Chondrocyte (in vitro differentiated cells): ENCODE measurements at regions not wholly inside any gene's neighbourhood (a gene's known extent, or its start where the extent isn't known, plus 50 kb on each side); places are given as distances from the start of the nearest gene placed in this dataset.

Experiments
- DNase-seq: peaks from one replicate; pipeline ENCODE4 v3.0.0; 2021; ENCODE audit warnings: mixed read lengths, low spot score
- H3K27ac Mint-ChIP-seq: one replicate; pipeline ENCODE4 v1.8.0; 2021; ENCODE audit warnings: mild to moderate bottlenecking, moderate library complexity, mixed read lengths; ENCODE audit not compliant: unreplicated experiment
- H3K27me3 Mint-ChIP-seq: 2 replicates; pipeline ENCODE4 v1.8.0; 2021; ENCODE audit warnings: low read depth, mixed read lengths
- H3K36me3 Mint-ChIP-seq: 2 replicates; pipeline ENCODE4 v1.8.0; 2021; ENCODE audit warnings: low read depth, mixed read lengths
- H3K4me1 Mint-ChIP-seq: 2 replicates; pipeline ENCODE4 v1.8.0; 2021; ENCODE audit warnings: low read depth, mild to moderate bottlenecking, mixed read lengths
- H3K4me3 Mint-ChIP-seq: one replicate; pipeline ENCODE4 v1.8.0; 2021; ENCODE audit warnings: mild to moderate bottlenecking, moderate library complexity, mixed read lengths; ENCODE audit not compliant: unreplicated experiment
- H3K9me3 Mint-ChIP-seq: 2 replicates; pipeline ENCODE4 v1.8.0; 2021; ENCODE audit warnings: low read depth, mixed read lengths
- TF ChIP-seq, protein P1 (sequence below): fragments of 200-600 bp; sonication (generic); IDR thresholded peaks from 2 replicates; pipeline ENCODE4 v1.5.0; 2021; ENCODE audit warnings: antibody characterized with exemption, mild to moderate bottlenecking, moderate library complexity

DNA sequence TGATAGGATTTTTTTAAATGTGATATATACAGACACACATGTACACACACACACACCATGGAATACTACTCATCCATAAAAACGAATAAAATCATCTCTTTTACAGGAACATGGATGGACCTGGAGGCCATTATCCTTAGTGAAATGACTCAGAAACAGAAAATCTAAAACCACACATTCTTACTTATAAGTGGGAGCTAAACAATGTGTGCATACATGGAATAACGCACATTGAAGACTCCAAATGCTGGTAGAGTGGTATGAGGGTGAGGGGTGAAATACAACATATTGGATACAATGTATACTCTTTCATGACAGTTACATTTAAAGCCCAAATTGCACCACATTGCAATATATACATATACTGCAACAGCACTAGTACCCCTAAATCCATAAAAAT lies 120.2 kb upstream of the ADGRL3 start:
- no peak for DNase-seq
- no peaks in the 10 kb centered on the region for H3K4me1 Mint-ChIP-seq
- H3K27me3 Mint-ChIP-seq, result no peaks in the 10 kb centered on the region

GRCh38 chr4:61085534-61085933 lies 114.6 kb upstream of the ADGRL3 start:
- H3K36me3 Mint-ChIP-seq, result no peaks in the 10 kb centered on the region
- no peak overlapping the region for H3K27ac Mint-ChIP-seq
- H3K4me3 Mint-ChIP-seq, result no peak overlapping the region
- H3K27me3 Mint-ChIP-seq, result no peaks in the 10 kb centered on the region
- H3K4me1 Mint-ChIP-seq, result no peaks in the 10 kb centered on the region
- no peak for DNase-seq
- TF ChIP-seq, protein P1, sequence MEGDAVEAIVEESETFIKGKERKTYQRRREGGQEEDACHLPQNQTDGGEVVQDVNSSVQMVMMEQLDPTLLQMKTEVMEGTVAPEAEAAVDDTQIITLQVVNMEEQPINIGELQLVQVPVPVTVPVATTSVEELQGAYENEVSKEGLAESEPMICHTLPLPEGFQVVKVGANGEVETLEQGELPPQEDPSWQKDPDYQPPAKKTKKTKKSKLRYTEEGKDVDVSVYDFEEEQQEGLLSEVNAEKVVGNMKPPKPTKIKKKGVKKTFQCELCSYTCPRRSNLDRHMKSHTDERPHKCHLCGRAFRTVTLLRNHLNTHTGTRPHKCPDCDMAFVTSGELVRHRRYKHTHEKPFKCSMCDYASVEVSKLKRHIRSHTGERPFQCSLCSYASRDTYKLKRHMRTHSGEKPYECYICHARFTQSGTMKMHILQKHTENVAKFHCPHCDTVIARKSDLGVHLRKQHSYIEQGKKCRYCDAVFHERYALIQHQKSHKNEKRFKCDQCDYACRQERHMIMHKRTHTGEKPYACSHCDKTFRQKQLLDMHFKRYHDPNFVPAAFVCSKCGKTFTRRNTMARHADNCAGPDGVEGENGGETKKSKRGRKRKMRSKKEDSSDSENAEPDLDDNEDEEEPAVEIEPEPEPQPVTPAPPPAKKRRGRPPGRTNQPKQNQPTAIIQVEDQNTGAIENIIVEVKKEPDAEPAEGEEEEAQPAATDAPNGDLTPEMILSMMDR, result no peak
- peaks cover 3% of the 10 kb centered on the region for H3K9me3 Mint-ChIP-seq

More for the DNA sequence above, 120.2 kb upstream of the ADGRL3 start:
- no peak overlapping the region for H3K27ac Mint-ChIP-seq
- H3K4me3 Mint-ChIP-seq, result no peak overlapping the region
- no peaks in the 10 kb centered on the region for H3K36me3 Mint-ChIP-seq
- H3K9me3 Mint-ChIP-seq, result peaks cover 18% of the 10 kb centered on the region
- TF ChIP-seq, protein P1, result no peak

GRCh38 chr4:61086357-61086756 lies 113.8 kb upstream of the ADGRL3 start:
- no peak for DNase-seq
- Mint-ChIP-seq H3K36me3 (no peaks in the 10 kb centered on the region), H3K27ac (no peak overlapping the region), H3K27me3 (no peaks in the 10 kb centered on the region), H3K4me3 (no peak overlapping the region), H3K9me3 (peaks cover 3% of the 10 kb centered on the region), H3K4me1 (no peaks in the 10 kb centered on the region)
- TF ChIP-seq, protein P1, result no peak

- Mint-ChIP-seq H3K27ac (no peak overlapping the region), H3K4me1 (no peaks in the 10 kb centered on the region), H3K4me3 (no peak overlapping the region), H3K9me3 (peaks cover 3% of the 10 kb centered on the region), H3K36me3 (no peaks in the 10 kb centered on the region), H3K27me3 (no peaks in the 10 kb centered on the region)
- TF ChIP-seq, protein P1, result no peak
- DNase-seq, result no peak
These were observed 113.1 kb upstream of the ADGRL3 start for GRCh38 chr4:61086979-61087378.

GRCh38 chr4:61094854-61095598 lies 105.1 kb upstream of the ADGRL3 start:
- Mint-ChIP-seq H3K27me3 (no peaks in the 10 kb centered on the region), H3K4me3 (no peak overlapping the region), H3K9me3 (peaks cover 3% of the 10 kb centered on the region), H3K27ac (no peak overlapping the region), H3K4me1 (no peaks in the 10 kb centered on the region), H3K36me3 (no peaks in the 10 kb centered on the region)
- TF ChIP-seq, protein P1, result no peak
- no peak for DNase-seq
